ENCODE measurements at regions not wholly inside any gene's neighbourhood (a gene's known extent, or its start where the extent isn't known, plus 50 kb on each side); places are given as distances from the start of the nearest gene placed in this dataset.

DNA sequence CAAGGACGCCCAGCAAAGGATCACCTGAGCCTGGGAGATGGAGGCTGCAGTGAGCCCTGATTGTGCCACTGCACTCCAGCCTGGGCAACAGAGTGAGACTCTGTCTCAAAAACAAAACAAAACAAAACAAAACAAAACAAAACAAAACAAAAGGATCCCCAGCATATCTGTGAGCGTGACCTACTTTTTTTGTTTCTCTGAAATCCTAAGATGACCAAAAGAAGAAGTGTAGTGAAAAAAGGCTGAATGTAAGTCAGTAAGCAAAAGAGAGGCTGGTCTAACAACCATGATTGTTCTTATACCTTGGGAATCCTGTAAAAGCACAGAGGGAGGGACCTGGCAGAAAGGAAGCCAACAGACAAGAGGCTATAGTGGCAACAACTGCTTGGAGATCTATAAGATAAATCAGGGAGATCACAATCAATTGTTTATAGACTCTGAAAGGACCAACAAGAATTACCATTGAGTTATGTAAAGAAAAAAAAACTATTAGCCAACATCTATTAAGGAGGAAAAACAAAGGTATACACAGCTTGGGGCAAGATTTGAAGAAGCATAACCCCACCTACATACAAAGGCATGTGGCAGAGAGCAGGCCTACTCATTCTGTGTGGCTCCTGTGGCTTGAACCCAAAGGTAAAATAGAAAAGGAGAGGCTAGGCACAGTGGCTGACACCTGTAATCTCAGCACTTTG, 255.2 kb upstream of the KLF14 start:
- no peak for DNase-seq (ENCODE audit: low spot score)
- no peaks in the 10 kb centered on the region for H3K9me3 ChIP-seq (ENCODE audit: low read depth, low read length, poor library complexity, severe bottlenecking)
- H3K36me3 ChIP-seq (ENCODE audit: insufficient read depth, low read length, poor library complexity, severe bottlenecking), result no peaks in the 10 kb centered on the region
- no peaks in the 10 kb centered on the region for H3K27me3 ChIP-seq (replicated peaks; ENCODE audit: insufficient read depth, low read depth, low read length, poor library complexity)
- H3K4me1 ChIP-seq (ENCODE audit: insufficient read depth, low read length, poor library complexity, severe bottlenecking), result peaks cover 12% of the 10 kb centered on the region
- TF ChIP-seq EZH2 (IDR thresholded peaks at IDR 0.05; ENCODE audit: borderline replicate concordance, low read depth, low read length, poor library complexity, severe bottlenecking), result no peak
- TF ChIP-seq, protein P1, sequence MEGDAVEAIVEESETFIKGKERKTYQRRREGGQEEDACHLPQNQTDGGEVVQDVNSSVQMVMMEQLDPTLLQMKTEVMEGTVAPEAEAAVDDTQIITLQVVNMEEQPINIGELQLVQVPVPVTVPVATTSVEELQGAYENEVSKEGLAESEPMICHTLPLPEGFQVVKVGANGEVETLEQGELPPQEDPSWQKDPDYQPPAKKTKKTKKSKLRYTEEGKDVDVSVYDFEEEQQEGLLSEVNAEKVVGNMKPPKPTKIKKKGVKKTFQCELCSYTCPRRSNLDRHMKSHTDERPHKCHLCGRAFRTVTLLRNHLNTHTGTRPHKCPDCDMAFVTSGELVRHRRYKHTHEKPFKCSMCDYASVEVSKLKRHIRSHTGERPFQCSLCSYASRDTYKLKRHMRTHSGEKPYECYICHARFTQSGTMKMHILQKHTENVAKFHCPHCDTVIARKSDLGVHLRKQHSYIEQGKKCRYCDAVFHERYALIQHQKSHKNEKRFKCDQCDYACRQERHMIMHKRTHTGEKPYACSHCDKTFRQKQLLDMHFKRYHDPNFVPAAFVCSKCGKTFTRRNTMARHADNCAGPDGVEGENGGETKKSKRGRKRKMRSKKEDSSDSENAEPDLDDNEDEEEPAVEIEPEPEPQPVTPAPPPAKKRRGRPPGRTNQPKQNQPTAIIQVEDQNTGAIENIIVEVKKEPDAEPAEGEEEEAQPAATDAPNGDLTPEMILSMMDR (conservative IDR thresholded peaks at IDR 0.05; ENCODE audit: low read depth, low read length), result no peak
- intact Hi-C loops (cut with micrococcal nuclease; ENCODE audit: unreplicated experiment), result no loop called here
- H3K4me3 ChIP-seq (ENCODE audit: low read depth, low read length, poor library complexity, severe bottlenecking), result no peak overlapping the region
- H3K27ac ChIP-seq (ENCODE audit: low read depth, low read length, poor library complexity, severe bottlenecking), result no peak overlapping the region
- no TSS peak for BruUV-seq (replicated peaks)
- CTCF ChIA-PET, result no interaction called here
- POLR2A ChIA-PET (ENCODE audit: low non-redundant PET), result no interaction called here

DNA sequence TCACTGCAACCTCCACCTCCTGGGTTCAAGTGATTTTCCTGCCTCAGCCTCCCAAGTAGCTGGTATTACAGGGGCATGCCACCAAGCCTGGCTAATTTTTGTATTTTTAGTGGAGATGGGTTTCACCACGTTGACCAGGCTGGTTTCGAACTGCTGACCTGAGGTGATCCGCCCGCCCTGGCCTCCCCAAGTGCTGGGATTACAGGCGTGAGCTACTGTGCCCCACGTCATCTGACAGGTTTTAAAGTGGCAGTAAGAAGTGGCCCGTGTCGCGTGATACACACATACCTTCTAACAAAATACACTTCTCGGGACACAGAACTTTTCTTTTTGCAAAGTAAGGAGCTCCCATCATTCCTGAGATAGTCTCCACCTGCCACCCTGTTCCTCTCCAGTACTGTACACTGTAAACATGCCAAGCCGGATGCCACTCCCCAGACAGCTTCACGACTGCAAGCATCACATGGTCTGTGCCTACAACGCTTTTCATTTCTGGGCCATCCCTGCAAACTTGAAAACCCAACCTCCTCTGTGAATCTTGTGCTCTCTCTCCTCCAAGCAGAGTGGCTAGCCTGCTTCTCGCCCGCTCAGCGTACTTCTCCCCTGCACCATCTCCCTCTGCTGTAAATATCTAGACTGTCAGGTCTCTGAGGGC, 256.3 kb upstream of the KLF14 start:
- intact Hi-C loops (cut with micrococcal nuclease; ENCODE audit: unreplicated experiment), result no loop called here
- POLR2A ChIA-PET (ENCODE audit: low non-redundant PET), result no interaction called here
- CTCF ChIA-PET, result no interaction called here

DNA sequence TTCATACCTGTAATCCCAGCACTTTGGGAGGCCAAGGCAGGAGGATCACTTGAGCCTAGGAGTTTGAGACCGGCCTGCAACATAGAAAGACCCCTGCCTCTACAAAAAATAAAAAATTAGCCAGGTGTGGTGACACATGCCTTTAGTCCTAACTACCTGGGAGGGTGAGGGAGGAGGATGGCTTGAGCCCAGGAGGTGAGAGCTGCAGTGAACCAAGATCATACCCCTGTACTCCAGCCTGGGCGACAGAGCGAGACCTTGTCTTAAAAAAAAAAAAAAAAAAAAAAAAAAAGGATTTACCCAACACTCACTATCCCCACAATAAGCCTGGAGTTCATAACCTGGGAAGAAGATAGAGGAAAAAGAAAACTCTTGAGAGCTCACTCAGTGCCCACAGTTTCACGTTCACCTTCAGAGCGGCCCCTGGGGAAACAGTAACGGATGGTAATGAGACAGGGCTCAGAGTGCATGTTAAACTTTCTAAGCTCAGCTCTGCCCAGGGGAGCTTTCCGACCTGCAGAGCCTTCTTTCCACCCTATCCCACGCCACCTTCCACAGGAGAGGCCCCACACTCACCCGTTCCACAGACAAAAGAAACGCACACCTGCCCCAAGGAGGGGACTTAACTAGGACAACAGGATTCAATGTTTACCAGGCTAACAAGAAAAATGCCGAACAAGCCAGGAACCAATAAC, 259.8 kb upstream of the KLF14 start:
- no peak overlapping the region for H3K27ac ChIP-seq (ENCODE audit: low read depth, low read length, poor library complexity, severe bottlenecking)
- no TSS peak for BruUV-seq (replicated peaks)
- POLR2A ChIA-PET (ENCODE audit: low non-redundant PET), result interaction anchor here (0.6 kb wide), 1 partner anchor 9 kb away, joined by 3 read pairs; no protein-coding TSS in a partner anchor

More for the DNA sequence above, 256.3 kb upstream of the KLF14 start:
- Histone ChIP-seq H3K36me3 (ENCODE audit: insufficient read depth, low read length, poor library complexity, severe bottlenecking) (no peaks in the 10 kb centered on the region), H3K9me3 (ENCODE audit: low read depth, low read length, poor library complexity, severe bottlenecking) (no peaks in the 10 kb centered on the region), H3K27ac (ENCODE audit: low read depth, low read length, poor library complexity, severe bottlenecking) (no peak overlapping the region), H3K27me3 (replicated peaks; ENCODE audit: insufficient read depth, low read depth, low read length, poor library complexity) (no peaks in the 10 kb centered on the region), H3K4me1 (ENCODE audit: insufficient read depth, low read length, poor library complexity, severe bottlenecking) (peaks cover 23% of the 10 kb centered on the region), H3K4me3 (ENCODE audit: low read depth, low read length, poor library complexity, severe bottlenecking) (no peak overlapping the region)
- TF ChIP-seq, protein P1 (conservative IDR thresholded peaks at IDR 0.05; ENCODE audit: low read depth, low read length), result no peak
- TF ChIP-seq EZH2 (IDR thresholded peaks at IDR 0.05; ENCODE audit: borderline replicate concordance, low read depth, low read length, poor library complexity, severe bottlenecking), result no peak
- no peak for DNase-seq (ENCODE audit: low spot score)
- BruUV-seq (replicated peaks), result no TSS peak

More for the DNA sequence above, 259.8 kb upstream of the KLF14 start:
- no peaks in the 10 kb centered on the region for H3K27me3 ChIP-seq (replicated peaks; ENCODE audit: insufficient read depth, low read depth, low read length, poor library complexity)
- TF ChIP-seq EZH2 (IDR thresholded peaks at IDR 0.05; ENCODE audit: borderline replicate concordance, low read depth, low read length, poor library complexity, severe bottlenecking), result no peak
- TF ChIP-seq, protein P1 (conservative IDR thresholded peaks at IDR 0.05; ENCODE audit: low read depth, low read length), result no peak
- CTCF ChIA-PET, result interaction anchor here (0.7 to 1.3 kb wide), 2 partner anchors 12 to 13 kb away, joined by 4 to 10 read pairs; no protein-coding TSS in a partner anchor
- intact Hi-C loops (cut with micrococcal nuclease; ENCODE audit: unreplicated experiment), result no loop called here
- no peak for DNase-seq (ENCODE audit: low spot score)
- peaks cover 42% of the 10 kb centered on the region for H3K4me1 ChIP-seq (ENCODE audit: insufficient read depth, low read length, poor library complexity, severe bottlenecking)
- H3K36me3 ChIP-seq (ENCODE audit: insufficient read depth, low read length, poor library complexity, severe bottlenecking), result no peaks in the 10 kb centered on the region
- no peak overlapping the region for H3K4me3 ChIP-seq (ENCODE audit: low read depth, low read length, poor library complexity, severe bottlenecking)
- H3K9me3 ChIP-seq (ENCODE audit: low read depth, low read length, poor library complexity, severe bottlenecking), result no peaks in the 10 kb centered on the region

All from A673 (cell line).